Calu3 (cell line): ENCODE measurements at regions not wholly inside any gene's neighbourhood (a gene's known extent, or its start where the extent isn't known, plus 50 kb on each side); places are given as distances from the start of the nearest gene placed in this dataset.
"Not testable (repeated sequence)": the region's sequence is repeated elsewhere in the genome, so short reads cannot be mapped to it uniquely, and the experiment has no call there.

ENCODE experiments used
- BruUV-seq: library from RNA; stranded (reverse); fragments of 400-500 nt; replicated peaks from 2 replicates; lab custom pipeline; 2021; lab: Mats Ljungman, UMichigan
- CTCF ChIA-PET: fragments of 300-600 bp; sonication (Branson Sonifier 250); formaldehyde crosslinking; loops from one replicate; lab custom pipeline; 2022; ENCODE audit warnings: antibody characterized with exemption; lab: Charles Lee
- DNase-seq: peaks from one replicate; pipeline ENCODE4 v3.0.0; 2022
- H3K27ac Mint-ChIP-seq: one replicate; pipeline ENCODE4 v1.8.0; 2022; ENCODE audit warnings: mixed read lengths; ENCODE audit not compliant: unreplicated experiment
- H3K27me3 Mint-ChIP-seq: one replicate; pipeline ENCODE4 v1.8.0; 2022; ENCODE audit warnings: mixed read lengths; ENCODE audit not compliant: unreplicated experiment
- H3K36me3 Mint-ChIP-seq: one replicate; pipeline ENCODE4 v1.8.0; 2022; ENCODE audit warnings: mild to moderate bottlenecking, moderate library complexity, mixed read lengths; ENCODE audit not compliant: insufficient read depth, unreplicated experiment
- H3K4me1 Mint-ChIP-seq: one replicate; pipeline ENCODE4 v1.8.0; 2022; ENCODE audit warnings: mild to moderate bottlenecking, low read depth, mixed read lengths; ENCODE audit not compliant: unreplicated experiment
- H3K4me3 Mint-ChIP-seq: one replicate; pipeline ENCODE4 v1.8.0; 2022; ENCODE audit warnings: mild to moderate bottlenecking, low read depth, moderate library complexity, mixed read lengths; ENCODE audit not compliant: unreplicated experiment
- H3K9me3 Mint-ChIP-seq: one replicate; pipeline ENCODE4 v1.8.0; 2022; ENCODE audit warnings: low read depth, mixed read lengths; ENCODE audit not compliant: unreplicated experiment
- intact Hi-C: fragments of 100-400 bp; cut with micrococcal nuclease; formaldehyde crosslinking; loops from one replicate; pipeline ENCODE4 v1.10.0; 2022; ENCODE audit not compliant: unreplicated experiment
- TF ChIP-seq, protein P1 (sequence below): fragments of 200-600 bp; IDR thresholded peaks from one replicate; pipeline ENCODE4 v1.8.0; 2022; ENCODE audit warnings: antibody characterized with exemption; ENCODE audit not compliant: unreplicated experiment

GRCh38 chr7:49707891-49708290, 65.5 kb upstream of the VWC2 start:
- TF ChIP-seq, protein P1, sequence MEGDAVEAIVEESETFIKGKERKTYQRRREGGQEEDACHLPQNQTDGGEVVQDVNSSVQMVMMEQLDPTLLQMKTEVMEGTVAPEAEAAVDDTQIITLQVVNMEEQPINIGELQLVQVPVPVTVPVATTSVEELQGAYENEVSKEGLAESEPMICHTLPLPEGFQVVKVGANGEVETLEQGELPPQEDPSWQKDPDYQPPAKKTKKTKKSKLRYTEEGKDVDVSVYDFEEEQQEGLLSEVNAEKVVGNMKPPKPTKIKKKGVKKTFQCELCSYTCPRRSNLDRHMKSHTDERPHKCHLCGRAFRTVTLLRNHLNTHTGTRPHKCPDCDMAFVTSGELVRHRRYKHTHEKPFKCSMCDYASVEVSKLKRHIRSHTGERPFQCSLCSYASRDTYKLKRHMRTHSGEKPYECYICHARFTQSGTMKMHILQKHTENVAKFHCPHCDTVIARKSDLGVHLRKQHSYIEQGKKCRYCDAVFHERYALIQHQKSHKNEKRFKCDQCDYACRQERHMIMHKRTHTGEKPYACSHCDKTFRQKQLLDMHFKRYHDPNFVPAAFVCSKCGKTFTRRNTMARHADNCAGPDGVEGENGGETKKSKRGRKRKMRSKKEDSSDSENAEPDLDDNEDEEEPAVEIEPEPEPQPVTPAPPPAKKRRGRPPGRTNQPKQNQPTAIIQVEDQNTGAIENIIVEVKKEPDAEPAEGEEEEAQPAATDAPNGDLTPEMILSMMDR = no peak
- H3K27ac Mint-ChIP-seq = no peak overlapping the region
- no peaks in the 10 kb centered on the region for H3K36me3 Mint-ChIP-seq
- no peaks in the 10 kb centered on the region for H3K4me1 Mint-ChIP-seq
- H3K27me3 Mint-ChIP-seq = no peaks in the 10 kb centered on the region
- no peak overlapping the region for H3K4me3 Mint-ChIP-seq
- H3K9me3 Mint-ChIP-seq = peaks cover 13% of the 10 kb centered on the region
- no TSS peak for BruUV-seq
- no peak for DNase-seq
- intact Hi-C loops = no loop called here
- CTCF ChIA-PET = no interaction called here

DNA sequence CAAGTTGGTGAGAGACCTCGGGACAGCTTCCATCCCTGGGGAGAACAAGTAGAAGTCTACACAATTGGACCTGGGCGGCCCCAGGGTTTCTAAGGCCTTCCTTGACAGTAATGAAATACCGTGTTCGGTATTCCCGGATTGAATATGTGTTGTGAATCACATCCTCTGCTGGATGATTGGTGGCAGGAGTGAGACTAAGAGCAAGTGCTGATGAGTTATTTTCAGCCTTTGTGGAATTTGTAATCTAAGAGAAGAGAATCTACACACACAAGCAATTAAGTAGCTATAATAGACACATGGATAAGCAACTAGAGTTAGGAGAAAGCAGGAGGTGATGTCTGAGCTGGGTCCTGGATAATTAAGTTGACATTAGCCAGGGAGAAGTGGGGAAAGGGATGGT, 64.8 kb upstream of the VWC2 start:
- no peaks in the 10 kb centered on the region for H3K4me1 Mint-ChIP-seq
- intact Hi-C loops = no loop called here
- BruUV-seq = no TSS peak
- no peak overlapping the region for H3K4me3 Mint-ChIP-seq
- no peaks in the 10 kb centered on the region for H3K27me3 Mint-ChIP-seq
- CTCF ChIA-PET = no interaction called here
- H3K27ac Mint-ChIP-seq = no peak overlapping the region
- H3K36me3 Mint-ChIP-seq = no peaks in the 10 kb centered on the region
- DNase-seq = no peak
- TF ChIP-seq, protein P1 = no peak
- peaks cover 7% of the 10 kb centered on the region for H3K9me3 Mint-ChIP-seq

GRCh38 chr7:49711072-49711723, 62.2 kb upstream of the VWC2 start:
- DNase-seq, H3K9me3 Mint-ChIP-seq, H3K27ac Mint-ChIP-seq, H3K4me1 Mint-ChIP-seq, CTCF ChIA-PET, H3K27me3 Mint-ChIP-seq, H3K36me3 Mint-ChIP-seq, H3K4me3 Mint-ChIP-seq, intact Hi-C loops, BruUV-seq: not testable (repeated sequence)

- no TSS peak for BruUV-seq
- no peak for DNase-seq
- Mint-ChIP-seq H3K27ac (no peak overlapping the region), H3K27me3 (no peaks in the 10 kb centered on the region), H3K36me3 (no peaks in the 10 kb centered on the region), H3K4me1 (no peaks in the 10 kb centered on the region), H3K9me3 (peaks cover 2% of the 10 kb centered on the region), H3K4me3 (no peak overlapping the region)
- TF ChIP-seq, protein P1 = no peak
- intact Hi-C loops = no loop called here
- CTCF ChIA-PET = no interaction called here
Measured at GRCh38 chr7:49714182-49714581, 59.3 kb upstream of the VWC2 start.

- no TSS peak for BruUV-seq
- TF ChIP-seq, protein P1 = no peak
- DNase-seq = no peak
- H3K27me3 Mint-ChIP-seq = no peaks in the 10 kb centered on the region
- H3K4me1 Mint-ChIP-seq = no peaks in the 10 kb centered on the region
- no peaks in the 10 kb centered on the region for H3K36me3 Mint-ChIP-seq
- no peak overlapping the region for H3K27ac Mint-ChIP-seq
- H3K9me3 Mint-ChIP-seq = peaks cover 2% of the 10 kb centered on the region
- CTCF ChIA-PET = no interaction called here
- H3K4me3 Mint-ChIP-seq = no peak overlapping the region
- intact Hi-C loops = no loop called here
Measured at GRCh38 chr7:49715486-49715885, 58.0 kb upstream of the VWC2 start.
